ENCODE measurements at regions not wholly inside any gene's neighbourhood (a gene's known extent, or its start where the extent isn't known, plus 50 kb on each side); places are given as distances from the start of the nearest gene placed in this dataset.

- Histone ChIP-seq H3K36me3 (ENCODE audit: control insufficient read depth in 2 of 2, insufficient read depth in 2 of 2, low read length in 2 of 2) (no peaks in the 10 kb centered on the region), H3K27me3 (ENCODE audit: control insufficient read depth in 1 of 2, insufficient read depth in 2 of 2, low read length in 2 of 2) (no peaks in the 10 kb centered on the region), H3K9ac (ENCODE audit: low read length in 2 of 2) (no peak overlapping the region), H3K4me3 (ENCODE audit: low read length in 2 of 2) (no peak overlapping the region), H3K27ac (ENCODE audit: low read length) (no peak overlapping the region), H3K4me1 (ENCODE audit: control insufficient read depth, insufficient read depth, low read length) (peaks cover 12% of the 10 kb centered on the region), H3K9me3 (ENCODE audit: control insufficient read depth in 2 of 2, low read length in 2 of 2) (no peaks in the 10 kb centered on the region)
Observed at GRCh38 chr7:136030330-136030729, 53.2 kb upstream of the MTPN start.

GRCh38 chr7:136027160-136027559 is 50.0 kb upstream of the MTPN start:
- Histone ChIP-seq H3K4me3 (ENCODE audit: low read length in 2 of 2) (no peak overlapping the region), H3K36me3 (ENCODE audit: control insufficient read depth in 2 of 2, insufficient read depth in 2 of 2, low read length in 2 of 2) (no peaks in the 10 kb centered on the region), H3K9ac (ENCODE audit: low read length in 2 of 2) (no peak overlapping the region), H3K27ac (ENCODE audit: low read length) (no peak overlapping the region), H3K27me3 (ENCODE audit: control insufficient read depth in 1 of 2, insufficient read depth in 2 of 2, low read length in 2 of 2) (no peaks in the 10 kb centered on the region), H3K9me3 (ENCODE audit: control insufficient read depth in 2 of 2, low read length in 2 of 2) (no peaks in the 10 kb centered on the region), H3K4me1 (ENCODE audit: control insufficient read depth, insufficient read depth, low read length) (no peaks in the 10 kb centered on the region)

All from stomach smooth muscle (tissue), 2 donors.